AG04449 (cell line): ENCODE measurements at regions not wholly inside any gene's neighbourhood (a gene's known extent, or its start where the extent isn't known, plus 50 kb on each side); places are given as distances from the start of the nearest gene placed in this dataset.

Experiments used
- CTCF ChIA-PET: fragments of 350-600 bp; formaldehyde crosslinking; extraction: SDS; loops from one replicate; lab custom pipeline; 2021; ENCODE audit warnings: antibody characterized with exemption; lab: Yijun Ruan, JAX
- POLR2A ChIA-PET: fragments of 400-600, 350-600 bp; formaldehyde crosslinking; extraction: SDS; loops from one replicate; lab custom pipeline; 2020; ENCODE audit warnings: antibody characterized with exemption, inconsistent platforms; lab: Yijun Ruan, JAX
- DNase-seq: peaks from one replicate; pipeline ENCODE4 v3.0.0-alpha.2; 2010; ENCODE audit warnings: low read depth, low spot score
- H3K4me3 ChIP-seq: 2 replicates; pipeline ENCODE4 v1.5.1; 2011; ENCODE audit warnings: low read depth, mild to moderate bottlenecking, control low read depth, low read length
- CTCF ChIP-seq: IDR thresholded peaks from one replicate; pipeline ENCODE4 v1.5.1; 2011; ENCODE audit warnings: mild to moderate bottlenecking, moderate library complexity, low read length, control low read depth, inconsistent platforms; ENCODE audit not compliant: insufficient read depth; ENCODE audit errors: missing control alignments

DNA sequence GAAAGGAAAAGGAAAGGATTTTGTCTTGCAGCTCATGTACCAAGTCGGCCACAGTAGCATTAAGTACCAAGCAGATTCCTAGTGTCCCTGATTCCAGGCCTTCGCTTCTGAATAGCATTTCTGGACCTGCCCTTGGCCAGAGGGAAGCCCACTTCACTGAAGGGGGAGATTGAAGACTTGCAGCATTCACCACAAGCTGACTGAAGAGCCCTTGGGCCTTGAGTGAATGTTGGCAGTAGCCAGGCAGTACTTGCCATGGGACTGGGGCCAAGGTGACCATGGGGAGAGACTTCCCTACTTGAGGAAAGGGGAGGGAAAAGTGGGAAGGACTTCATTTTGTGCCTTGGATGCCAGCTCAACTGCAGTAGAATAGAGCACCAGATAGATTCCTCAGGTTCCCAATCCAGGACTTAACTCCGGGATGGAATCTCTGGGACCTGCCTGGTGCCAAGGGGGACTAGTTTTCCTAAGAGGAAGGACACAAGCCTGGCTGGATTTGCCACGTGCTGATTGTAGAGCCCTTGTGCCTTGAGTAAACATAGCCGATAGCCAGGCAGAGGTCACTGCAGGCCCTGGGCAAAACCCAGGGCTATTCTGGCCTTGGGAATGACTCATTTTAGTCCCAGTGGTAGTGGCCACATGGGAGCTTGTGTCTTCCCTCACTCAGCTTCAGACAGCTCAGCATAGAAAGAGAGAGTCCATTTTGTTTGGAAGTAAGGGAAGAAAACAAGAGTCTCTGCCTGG is 141.7 kb upstream of the KCND2 start:
- H3K4me3 ChIP-seq: no peak overlapping the region
- ChIA-PET POLR2A (no interaction called here), CTCF (no interaction called here)
- DNase-seq: no peak
- no peak for TF ChIP-seq CTCF

DNA sequence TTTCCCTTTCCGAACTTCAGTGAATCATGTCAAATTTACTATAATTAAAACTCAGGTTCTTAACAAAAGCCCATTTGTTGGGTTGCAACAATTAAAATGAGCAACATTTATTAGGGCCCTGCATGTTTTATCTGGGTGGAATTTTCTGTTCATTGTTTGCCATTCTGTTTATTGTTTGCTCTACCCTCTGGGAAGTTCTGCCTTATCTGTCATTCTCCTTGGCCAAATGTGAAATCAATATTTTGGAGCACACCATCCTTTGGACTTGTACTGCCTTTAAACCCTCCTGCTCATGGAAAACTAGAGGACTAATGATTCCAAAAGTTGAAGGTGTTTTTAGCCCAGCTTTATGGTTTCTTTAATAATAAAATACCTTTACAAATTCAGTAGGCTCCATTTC is 134.5 kb upstream of the KCND2 start:
- no peak for TF ChIP-seq CTCF
- H3K4me3 ChIP-seq: no peak overlapping the region
- ChIA-PET POLR2A (no interaction called here), CTCF (no interaction called here)
- no peak for DNase-seq

GRCh38 chr7:120156476-120156875 is 116.5 kb upstream of the KCND2 start:
- no peak overlapping the region for H3K4me3 ChIP-seq
- no peak for TF ChIP-seq CTCF
- no peak for DNase-seq
- POLR2A ChIA-PET: no interaction called here
- CTCF ChIA-PET: no interaction called here

DNA sequence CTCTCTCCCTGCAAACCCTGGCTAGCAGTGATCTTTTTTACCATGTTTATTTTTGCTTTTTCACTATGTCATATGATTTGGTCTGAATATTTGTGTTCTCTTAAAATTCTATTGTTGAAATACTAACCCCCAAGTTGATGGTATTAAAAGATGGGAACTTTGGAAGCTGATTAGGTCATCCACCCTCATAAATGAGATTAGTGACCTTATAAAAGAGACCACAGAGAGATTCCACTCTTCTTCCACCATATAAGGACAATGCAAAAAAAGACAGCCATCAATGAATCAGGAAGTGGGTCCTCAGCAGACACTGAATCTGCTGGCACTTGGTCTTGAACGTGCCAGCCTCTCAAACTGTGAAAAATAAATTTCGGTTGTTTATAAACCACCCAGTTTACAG is 112.8 kb upstream of the KCND2 start:
- no peak overlapping the region for H3K4me3 ChIP-seq
- TF ChIP-seq CTCF: no peak
- CTCF ChIA-PET: no interaction called here
- POLR2A ChIA-PET: no interaction called here
- no peak for DNase-seq

DNA sequence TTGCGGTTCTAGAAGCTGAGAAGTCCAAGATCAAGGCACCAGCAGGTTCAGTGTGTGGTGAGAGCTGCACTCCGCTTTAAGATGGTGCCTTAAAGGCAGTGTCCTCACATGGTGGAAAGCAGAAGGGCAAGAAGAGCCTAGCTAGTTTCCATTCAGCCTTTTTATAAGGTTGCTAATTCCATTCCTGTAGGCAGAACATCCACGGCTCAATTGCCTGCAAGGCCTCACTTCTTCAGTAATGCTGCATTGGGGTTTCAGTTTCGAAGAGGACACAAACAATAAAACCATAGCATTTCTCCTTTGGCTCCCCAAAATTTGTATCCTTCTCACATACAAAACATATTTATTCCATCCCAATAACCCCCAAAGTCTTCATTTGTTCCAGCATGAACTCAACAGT is 109.5 kb upstream of the KCND2 start:
- TF ChIP-seq CTCF: no peak
- no peak overlapping the region for H3K4me3 ChIP-seq
- DNase-seq: no peak
- ChIA-PET CTCF (no interaction called here), POLR2A (no interaction called here)

DNA sequence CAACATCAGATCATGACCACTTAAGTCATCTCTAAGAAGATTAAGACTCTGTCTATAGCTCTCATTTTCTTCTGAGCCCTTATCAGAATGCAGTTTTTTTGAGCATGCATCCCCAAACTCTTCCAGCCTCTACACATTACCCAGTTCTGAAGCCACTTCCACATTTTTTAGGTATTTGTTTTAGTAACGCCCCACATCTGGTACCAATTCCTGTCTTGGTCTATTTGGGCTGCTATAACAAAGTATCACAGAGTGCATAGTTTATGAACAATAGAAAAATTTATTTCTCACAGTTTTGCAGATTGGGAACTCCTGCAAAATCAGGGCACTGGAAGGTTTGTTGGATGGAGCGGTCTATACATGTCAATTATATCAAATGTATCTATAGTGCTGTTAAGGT is 107.7 kb upstream of the KCND2 start:
- no peak for TF ChIP-seq CTCF
- DNase-seq: no peak
- ChIA-PET CTCF (no interaction called here), POLR2A (interaction anchor here (0.7 kb wide), 1 partner anchor 91 kb away, joined by 4 read pairs; no protein-coding TSS in a partner anchor)
- no peak overlapping the region for H3K4me3 ChIP-seq
